Prostate gland (tissue), 2 donors: ENCODE measurements at regions not wholly inside any gene's neighbourhood (a gene's known extent, or its start where the extent isn't known, plus 50 kb on each side); places are given as distances from the start of the nearest gene placed in this dataset.
"Not testable (repeated sequence)": the region's sequence is repeated elsewhere in the genome, so short reads cannot be mapped to it uniquely, and the experiment has no call there.

ENCODE experiments used
- DNase-seq: peaks from one replicate; pipeline ENCODE4 v3.0.0-alpha.2; 2019; ENCODE audit warnings: low spot score
- H3K27ac ChIP-seq, 2 donors: fragments of 200-600 bp; sonication (generic); 2 replicates each; pipeline ENCODE4 v1.5.1; 2017 to 2019
- H3K27me3 ChIP-seq: fragments of 200-600 bp; sonication (generic); replicated peaks from 2 replicates; pipeline ENCODE4 v1.5.1; 2019; ENCODE audit not compliant: insufficient read depth
- H3K36me3 ChIP-seq, 2 donors: fragments of 200-600 bp; sonication (generic); 1 replicate in 1 of 2; 2 replicates in 1 of 2; pipeline versions ENCODE4 v1.5.1 to v1.8.1; 2017 to 2019
- H3K4me1 ChIP-seq: fragments of 200-600 bp; sonication (generic); replicated peaks from 2 replicates; pipeline ENCODE4 v1.5.1; 2019
- H3K4me3 ChIP-seq, 2 donors: fragments of 200-600 bp; sonication (generic); 2 replicates each; pipeline ENCODE4 v1.5.1; 2017 to 2019
- H3K9me3 ChIP-seq: fragments of 200-600 bp; sonication (generic); 2 replicates; pipeline ENCODE4 v1.5.1; 2017
- POLR2A ChIP-seq: fragments of 450-650 bp; IDR thresholded peaks from one replicate; pipeline ENCODE4 v1.6.1; 2016; ENCODE audit warnings: antibody characterized with exemption, mild to moderate bottlenecking
- POLR2AphosphoS5 ChIP-seq: sonication (generic); formaldehyde crosslinking; IDR thresholded peaks from one replicate; pipeline ENCODE4 v1.6.1; 2017; ENCODE audit warnings: antibody characterized with exemption
- WGBS: methylation state at CpG from one replicate; pipeline ENCODE4 v1.1.5; 2018; 5-methylcytosine and 5-hydroxymethylcytosine counted together
- intact Hi-C: fragments of 100-400 bp; cut with DNase I; formaldehyde crosslinking; loops from one replicate; pipeline ENCODE4 v1.14.2; 2022
- TF ChIP-seq, protein P1 (sequence below), 4 experiments: fragments of 200-600 bp in 2 of 4; fragments of 450-650 bp in 2 of 4; sonication (generic) in 2 of 4; IDR thresholded peaks; 1 replicate in 3 of 4; 2 replicates in 1 of 4; pipeline ENCODE4 v1.5.1; 2016 to 2019; ENCODE audit warnings: antibody characterized with exemption in 4 of 4, mild to moderate bottlenecking in 2 of 4, moderate library complexity in 2 of 4

- intact Hi-C loops: no loop called here
- H3K27ac ChIP-seq: no peak overlapping the region
- TF ChIP-seq POLR2AphosphoS5: no peak
- TF ChIP-seq, protein P1, sequence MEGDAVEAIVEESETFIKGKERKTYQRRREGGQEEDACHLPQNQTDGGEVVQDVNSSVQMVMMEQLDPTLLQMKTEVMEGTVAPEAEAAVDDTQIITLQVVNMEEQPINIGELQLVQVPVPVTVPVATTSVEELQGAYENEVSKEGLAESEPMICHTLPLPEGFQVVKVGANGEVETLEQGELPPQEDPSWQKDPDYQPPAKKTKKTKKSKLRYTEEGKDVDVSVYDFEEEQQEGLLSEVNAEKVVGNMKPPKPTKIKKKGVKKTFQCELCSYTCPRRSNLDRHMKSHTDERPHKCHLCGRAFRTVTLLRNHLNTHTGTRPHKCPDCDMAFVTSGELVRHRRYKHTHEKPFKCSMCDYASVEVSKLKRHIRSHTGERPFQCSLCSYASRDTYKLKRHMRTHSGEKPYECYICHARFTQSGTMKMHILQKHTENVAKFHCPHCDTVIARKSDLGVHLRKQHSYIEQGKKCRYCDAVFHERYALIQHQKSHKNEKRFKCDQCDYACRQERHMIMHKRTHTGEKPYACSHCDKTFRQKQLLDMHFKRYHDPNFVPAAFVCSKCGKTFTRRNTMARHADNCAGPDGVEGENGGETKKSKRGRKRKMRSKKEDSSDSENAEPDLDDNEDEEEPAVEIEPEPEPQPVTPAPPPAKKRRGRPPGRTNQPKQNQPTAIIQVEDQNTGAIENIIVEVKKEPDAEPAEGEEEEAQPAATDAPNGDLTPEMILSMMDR (IDR thresholded peaks at IDR 0.05): no peak
- no peak for TF ChIP-seq POLR2A
- 87% methylated on average over 3 of the region's 3 CpGs for WGBS
- DNase-seq: no peak
- H3K4me3 ChIP-seq: no peak overlapping the region
- no peaks in the 10 kb centered on the region for H3K27me3 ChIP-seq
- H3K9me3 ChIP-seq: no peaks in the 10 kb centered on the region
- no peaks in the 10 kb centered on the region for H3K36me3 ChIP-seq
- no peaks in the 10 kb centered on the region for H3K4me1 ChIP-seq
Measured at GRCh38 chr12:24631676-24632426, 317.1 kb downstream of the BCAT1 start.

- intact Hi-C loops: no loop called here
- no peak overlapping the region for H3K4me3 ChIP-seq
- TF ChIP-seq, protein P1 (IDR thresholded peaks at IDR 0.05): no peak
- TF ChIP-seq POLR2AphosphoS5 (no peak), POLR2A (no peak)
Measured at GRCh38 chr12:24630856-24631255, 318.0 kb downstream of the BCAT1 start.

GRCh38 chr12:24630446-24630845 is 318.5 kb downstream of the BCAT1 start:
- Histone ChIP-seq H3K4me3 (no peak overlapping the region), H3K36me3 (no peaks in the 10 kb centered on the region), H3K9me3 (no peaks in the 10 kb centered on the region), H3K4me1 (no peaks in the 10 kb centered on the region), H3K27me3 (no peaks in the 10 kb centered on the region), H3K27ac (no peak overlapping the region)
- DNase-seq: no peak
- intact Hi-C loops: no loop called here
- TF ChIP-seq, protein P1 (IDR thresholded peaks at IDR 0.05): no peak
- TF ChIP-seq POLR2A (no peak), POLR2AphosphoS5 (no peak)
- WGBS: 90% methylated on average over 1 of the region's 1 CpG

More at GRCh38 chr12:24630856-24631255, 318.0 kb downstream of the BCAT1 start:
- 93% methylated on average over 2 of the region's 2 CpGs for WGBS
- H3K36me3 ChIP-seq: no peaks in the 10 kb centered on the region
- no peak overlapping the region for H3K27ac ChIP-seq
- no peaks in the 10 kb centered on the region for H3K4me1 ChIP-seq
- no peaks in the 10 kb centered on the region for H3K9me3 ChIP-seq
- H3K27me3 ChIP-seq: no peaks in the 10 kb centered on the region
- no peak for DNase-seq

DNA sequence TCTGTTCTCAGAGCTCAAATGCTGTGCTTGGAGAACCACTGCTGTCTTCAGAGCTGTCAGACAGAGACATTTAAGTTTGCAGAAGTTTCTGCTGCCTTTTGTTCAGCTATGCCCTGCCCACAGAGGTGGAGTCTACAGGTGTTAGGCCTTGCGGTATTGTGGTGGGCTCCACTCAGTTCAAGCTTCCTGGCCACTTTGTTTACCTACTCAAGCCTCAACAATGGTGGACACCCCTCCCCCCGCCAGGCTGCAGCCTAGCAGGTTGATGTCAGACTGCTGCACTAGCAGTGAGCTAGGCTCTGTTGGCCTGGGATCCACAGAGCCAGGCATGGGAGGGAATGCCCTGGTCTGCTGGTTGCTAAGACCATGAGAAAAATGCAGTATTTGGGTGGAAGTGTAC is 323.8 kb downstream of the BCAT1 start:
- 82% methylated on average over 2 of the region's 2 CpGs for WGBS
- H3K4me3 ChIP-seq: no peak overlapping the region
- H3K27me3 ChIP-seq: no peaks in the 10 kb centered on the region
- intact Hi-C loops: no loop called here
- no peaks in the 10 kb centered on the region for H3K4me1 ChIP-seq
- TF ChIP-seq, protein P1 (IDR thresholded peaks at IDR 0.05): no peak
- no peak for TF ChIP-seq POLR2A
- no peak for TF ChIP-seq POLR2AphosphoS5
- H3K9me3 ChIP-seq: no peaks in the 10 kb centered on the region
- DNase-seq: no peak
- H3K36me3 ChIP-seq: no peaks in the 10 kb centered on the region
- no peak overlapping the region for H3K27ac ChIP-seq

DNA sequence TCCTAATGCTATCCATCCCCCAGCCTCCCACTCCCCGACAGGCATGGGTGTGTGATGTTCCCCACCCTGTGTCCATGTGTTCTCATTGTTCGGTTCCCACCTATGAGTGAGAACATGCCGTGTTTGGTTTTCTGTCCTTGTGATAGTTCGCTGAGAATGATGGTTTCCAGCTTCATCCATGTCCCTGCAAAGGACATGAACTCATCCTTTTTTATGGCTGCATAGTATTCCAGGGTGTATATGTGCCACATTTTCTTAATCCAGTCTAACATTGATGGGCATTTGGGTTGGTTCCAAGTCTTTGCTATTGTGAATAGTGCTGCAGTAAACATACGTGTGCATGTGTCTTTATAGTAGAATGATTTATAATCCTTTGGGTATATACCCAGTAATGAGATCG is 328.9 kb downstream of the BCAT1 start:
- H3K4me1 ChIP-seq, H3K4me3 ChIP-seq, H3K27me3 ChIP-seq, intact Hi-C loops, DNase-seq, H3K9me3 ChIP-seq, H3K27ac ChIP-seq, H3K36me3 ChIP-seq: not testable (repeated sequence)
- 94% methylated on average over 6 of the region's 6 CpGs for WGBS
